Osteoblast (primary cell): ENCODE measurements at regions not wholly inside any gene's neighbourhood (a gene's known extent, or its start where the extent isn't known, plus 50 kb on each side); places are given as distances from the start of the nearest gene placed in this dataset.
"Not testable (repeated sequence)": the region's sequence is repeated elsewhere in the genome, so short reads cannot be mapped to it uniquely, and the experiment has no call there.

Experiments
- DNase-seq: peaks from one replicate; pipeline ENCODE4 v3.0.0; 2011; ENCODE audit warnings: low spot score, mixed read lengths; ENCODE audit not compliant: insufficient read length; ENCODE audit errors: missing footprints
- H2AFZ ChIP-seq: 2 replicates; pipeline ENCODE4 v1.6.0; 2011; ENCODE audit warnings: mild to moderate bottlenecking, low read length
- H3K27ac ChIP-seq: 2 replicates; pipeline ENCODE4 v1.5.1; 2011; ENCODE audit warnings: mild to moderate bottlenecking, low read depth, low read length, moderate library complexity
- H3K27me3 ChIP-seq: 2 replicates; pipeline ENCODE4 v1.6.0; 2012; ENCODE audit warnings: mild to moderate bottlenecking, control low read depth, inconsistent platforms, low read length, moderate library complexity; ENCODE audit not compliant: insufficient read depth
- H3K36me3 ChIP-seq: 2 replicates; pipeline ENCODE4 v1.5.1; 2011; ENCODE audit warnings: mild to moderate bottlenecking, low read length, control low read depth, moderate library complexity; ENCODE audit not compliant: insufficient read depth
- H3K4me1 ChIP-seq: 2 replicates; pipeline ENCODE4 v1.5.1; 2011; ENCODE audit warnings: mild to moderate bottlenecking, low read length, control low read depth, moderate library complexity; ENCODE audit not compliant: insufficient read depth
- H3K4me2 ChIP-seq: 2 replicates; pipeline ENCODE4 v1.6.0; 2011; ENCODE audit warnings: mild to moderate bottlenecking, low read length; ENCODE audit not compliant: insufficient read depth
- H3K4me3 ChIP-seq: fragments of 200-600 bp; sonication (generic); 3 replicates; pipeline ENCODE4 v1.5.1; 2012; ENCODE audit warnings: mild to moderate bottlenecking, low read length, inconsistent platforms; ENCODE audit not compliant: insufficient read depth
- H3K79me2 ChIP-seq: 2 replicates; pipeline ENCODE4 v1.6.0; 2012; ENCODE audit warnings: mild to moderate bottlenecking, low read length, control low read depth, inconsistent platforms; ENCODE audit not compliant: insufficient read depth
- H3K9me3 ChIP-seq: 2 replicates; pipeline ENCODE4 v1.5.1; 2011; ENCODE audit warnings: low read depth, low read length, control low read depth
- H4K20me1 ChIP-seq: 2 replicates; pipeline ENCODE4 v1.6.0; 2012; ENCODE audit warnings: mild to moderate bottlenecking, low read length, control low read depth; ENCODE audit not compliant: insufficient read depth
- CTCF ChIP-seq: IDR thresholded peaks from 2 replicates; pipeline ENCODE4 v1.5.1; 2011; ENCODE audit warnings: mild to moderate bottlenecking, low read depth, low read length, moderate library complexity; ENCODE audit errors: extremely low read depth

- no peak for TF ChIP-seq CTCF
- no peaks in the 10 kb centered on the region for H3K9me3 ChIP-seq
- H3K27ac ChIP-seq = no peak overlapping the region
- H3K4me2 ChIP-seq = no peak overlapping the region
- no peaks in the 10 kb centered on the region for H3K4me1 ChIP-seq
- no peaks in the 10 kb centered on the region for H3K79me2 ChIP-seq
- H3K27me3 ChIP-seq = no peaks in the 10 kb centered on the region
- DNase-seq = no peak
- no peak overlapping the region for H2AFZ ChIP-seq
- no peak overlapping the region for H3K4me3 ChIP-seq
- no peaks in the 10 kb centered on the region for H3K36me3 ChIP-seq
- no peaks in the 10 kb centered on the region for H4K20me1 ChIP-seq
Observed at GRCh38 chr11:107263844-107264563, 193.6 kb downstream of the CWF19L2 start.

DNA sequence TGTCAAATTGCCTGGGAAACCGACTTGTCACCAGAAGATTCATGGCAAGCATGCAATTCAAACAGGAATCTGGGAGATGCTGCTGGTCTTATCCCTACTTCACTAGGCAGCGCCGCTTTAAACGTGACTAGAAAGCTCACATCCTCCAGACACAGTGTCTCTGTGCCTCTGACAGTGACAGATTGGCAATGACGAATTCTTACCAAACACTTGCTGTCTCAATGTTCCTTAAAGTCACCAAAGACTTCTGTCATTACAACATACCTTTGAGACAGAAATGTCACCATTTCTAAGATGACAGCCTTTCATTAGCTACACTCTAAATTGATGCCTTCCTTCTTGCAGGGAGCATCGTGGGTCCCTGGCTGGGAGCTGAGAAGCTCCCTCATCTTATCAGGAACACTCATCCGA, 197.8 kb downstream of the CWF19L2 start:
- no peak for DNase-seq
- H2AFZ ChIP-seq = no peak overlapping the region
- H3K4me3 ChIP-seq = no peak overlapping the region
- no peaks in the 10 kb centered on the region for H3K27me3 ChIP-seq
- H3K4me1 ChIP-seq = no peaks in the 10 kb centered on the region
- no peaks in the 10 kb centered on the region for H3K9me3 ChIP-seq
- H3K36me3 ChIP-seq = no peaks in the 10 kb centered on the region
- no peak overlapping the region for H3K27ac ChIP-seq
- no peak overlapping the region for H3K4me2 ChIP-seq
- TF ChIP-seq CTCF = no peak
- no peaks in the 10 kb centered on the region for H3K79me2 ChIP-seq
- no peaks in the 10 kb centered on the region for H4K20me1 ChIP-seq

- H2AFZ ChIP-seq = no peak overlapping the region
- DNase-seq = no peak
- H3K27ac ChIP-seq = no peak overlapping the region
- H3K27me3 ChIP-seq = no peaks in the 10 kb centered on the region
- H3K4me3 ChIP-seq = no peak overlapping the region
- H3K79me2 ChIP-seq = no peaks in the 10 kb centered on the region
- no peak overlapping the region for H3K4me2 ChIP-seq
- no peaks in the 10 kb centered on the region for H4K20me1 ChIP-seq
- H3K9me3 ChIP-seq = no peaks in the 10 kb centered on the region
- no peaks in the 10 kb centered on the region for H3K4me1 ChIP-seq
- TF ChIP-seq CTCF = no peak
- no peaks in the 10 kb centered on the region for H3K36me3 ChIP-seq
Observed at GRCh38 chr11:107257710-107258109, 199.9 kb downstream of the CWF19L2 start.

- not testable (repeated sequence) for H4K20me1 ChIP-seq, DNase-seq, H3K36me3 ChIP-seq, H3K4me2 ChIP-seq, H3K9me3 ChIP-seq, H3K27ac ChIP-seq, H3K4me1 ChIP-seq, H3K79me2 ChIP-seq, H3K27me3 ChIP-seq, H3K4me3 ChIP-seq, H2AFZ ChIP-seq
Observed at GRCh38 chr11:107253661-107254060, 204.0 kb downstream of the CWF19L2 start.
